Stimulated activated CD4-positive, alpha-beta T cell treated with anti-CD3 and anti-CD28 coated beads, Interleukin-1b, Interleukin-23, amount 100 ng/mL, for 24 hours (primary cell): ENCODE measurements at regions not wholly inside any gene's neighbourhood (a gene's known extent, or its start where the extent isn't known, plus 50 kb on each side); places are given as distances from the start of the nearest gene placed in this dataset.

ENCODE experiments used
- DNase-seq, 4 experiments: peaks; one replicate each; pipeline ENCODE4 v3.0.0-alpha.2; 2020; ENCODE audit warnings: low read depth in 4 of 4, low spot score in 1 of 4

GRCh38 chr5:113792806-113793205 lies 279.3 kb downstream of the YTHDC2 start:
- no peak for DNase-seq

- DNase-seq = no peak
Measured at GRCh38 chr5:113794981-113795380, 281.5 kb downstream of the YTHDC2 start.

DNA sequence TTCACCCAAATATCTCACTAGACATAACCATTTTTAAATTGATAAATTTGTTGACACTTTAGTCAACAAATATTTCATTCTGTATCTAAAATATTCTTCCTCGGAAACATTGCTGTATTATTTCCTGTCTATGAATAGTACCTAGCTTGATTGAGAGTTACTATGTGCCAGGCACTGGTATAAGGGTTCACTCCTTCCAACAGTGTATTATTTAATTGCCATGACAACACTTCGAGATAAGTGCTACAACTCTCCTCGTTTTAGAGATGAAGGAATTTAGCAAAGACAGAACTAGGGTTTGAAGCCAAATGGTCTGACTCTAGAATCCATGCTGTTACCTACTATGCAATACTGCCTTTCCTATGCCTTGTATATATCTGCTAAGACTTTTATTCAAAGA lies 287.2 kb downstream of the YTHDC2 start:
- no peak for DNase-seq

DNA sequence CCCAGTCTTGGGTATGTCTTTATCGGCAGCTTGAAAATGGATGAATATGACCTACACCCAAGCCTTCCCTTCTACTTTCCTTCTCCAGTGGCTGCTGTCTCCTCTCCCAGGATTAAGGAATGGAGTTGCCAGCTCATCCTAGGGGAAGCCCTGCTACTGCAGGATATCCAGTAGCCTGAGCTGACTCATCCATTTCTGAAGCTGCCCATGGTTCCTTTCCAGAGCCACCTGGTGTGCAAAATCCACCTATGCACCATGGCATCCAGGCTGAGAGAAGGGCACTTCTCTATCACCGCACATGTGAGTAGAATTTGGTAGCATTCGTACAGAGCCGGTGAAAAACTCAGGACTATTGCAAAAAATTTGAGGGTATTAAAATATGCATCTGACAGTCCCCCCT lies 290.8 kb downstream of the YTHDC2 start:
- no peak for DNase-seq

DNA sequence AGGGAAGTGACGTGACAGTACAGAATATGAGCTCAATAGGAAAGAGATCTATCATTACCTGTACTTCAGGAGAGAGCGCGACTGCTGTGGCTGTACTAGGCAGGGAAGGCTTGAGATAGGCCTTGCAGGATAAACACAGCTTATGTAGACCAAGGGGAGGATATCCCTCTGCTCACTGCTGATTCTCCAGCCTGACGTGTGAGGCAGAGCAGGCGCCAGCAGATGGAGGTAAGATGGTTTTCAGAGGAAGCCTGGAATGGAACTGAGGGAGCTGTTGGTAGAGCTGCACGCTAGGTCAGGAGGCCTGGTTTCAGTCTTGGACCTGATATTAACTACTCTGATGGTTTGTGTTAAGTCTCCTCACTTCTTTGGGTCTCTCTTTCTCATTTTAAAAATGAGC lies 291.4 kb downstream of the YTHDC2 start:
- no peak for DNase-seq

GRCh38 chr5:113806250-113806649 lies 292.8 kb downstream of the YTHDC2 start:
- no peak for DNase-seq

GRCh38 chr5:113806904-113807303 lies 293.4 kb downstream of the YTHDC2 start:
- DNase-seq = no peak

DNA sequence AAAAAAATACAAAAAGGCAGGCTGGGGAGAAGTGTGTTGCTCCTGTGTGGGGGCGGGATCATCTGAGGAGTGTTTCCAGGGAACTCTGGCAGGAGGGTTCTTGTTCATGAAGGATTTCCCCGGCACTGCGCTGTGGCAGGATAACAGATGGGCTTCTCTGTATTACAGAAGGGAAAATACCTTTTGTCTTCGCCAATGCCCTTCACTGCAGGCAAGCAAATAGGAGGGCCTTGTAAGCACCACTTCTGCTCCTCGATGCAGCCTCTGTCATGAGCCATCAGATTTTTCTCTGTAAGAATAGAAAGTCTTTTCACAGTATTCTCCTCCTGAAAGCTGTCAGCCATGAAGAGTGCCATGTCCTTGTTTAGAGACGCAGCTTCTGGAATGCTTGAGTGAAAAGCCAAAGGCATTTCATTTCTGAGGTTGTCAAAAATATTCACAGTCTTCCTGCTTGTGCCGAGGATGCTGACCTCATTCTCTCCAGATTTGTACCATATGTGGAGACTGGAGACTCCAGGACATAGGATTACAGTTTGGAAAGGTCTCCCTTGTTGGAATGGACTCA lies 294.0 kb downstream of the YTHDC2 start:
- DNase-seq = no peak

DNA sequence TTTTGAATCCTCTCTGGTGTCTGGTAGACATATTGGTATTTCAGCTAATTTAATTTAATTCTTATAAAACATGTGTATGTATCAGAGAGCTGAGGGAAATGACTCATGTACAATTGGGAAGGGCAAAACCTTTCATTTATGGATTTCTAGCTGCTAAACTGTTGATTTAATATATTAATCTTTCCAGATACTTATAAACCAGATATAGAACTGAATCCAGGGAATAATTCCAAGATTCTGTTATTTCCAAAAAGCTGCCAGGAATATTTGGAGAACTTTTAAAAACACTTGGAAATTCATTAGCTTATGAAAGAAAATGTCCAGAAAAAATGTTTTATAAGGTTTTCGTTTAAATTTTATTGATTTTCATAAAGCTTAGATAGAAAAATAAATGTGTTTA lies 295.5 kb downstream of the YTHDC2 start:
- no peak for DNase-seq

GRCh38 chr5:113809626-113810025 lies 296.1 kb downstream of the YTHDC2 start:
- DNase-seq = no peak

- no peak for DNase-seq
Measured at GRCh38 chr5:113813466-113813865, 300.0 kb downstream of the YTHDC2 start.

DNA sequence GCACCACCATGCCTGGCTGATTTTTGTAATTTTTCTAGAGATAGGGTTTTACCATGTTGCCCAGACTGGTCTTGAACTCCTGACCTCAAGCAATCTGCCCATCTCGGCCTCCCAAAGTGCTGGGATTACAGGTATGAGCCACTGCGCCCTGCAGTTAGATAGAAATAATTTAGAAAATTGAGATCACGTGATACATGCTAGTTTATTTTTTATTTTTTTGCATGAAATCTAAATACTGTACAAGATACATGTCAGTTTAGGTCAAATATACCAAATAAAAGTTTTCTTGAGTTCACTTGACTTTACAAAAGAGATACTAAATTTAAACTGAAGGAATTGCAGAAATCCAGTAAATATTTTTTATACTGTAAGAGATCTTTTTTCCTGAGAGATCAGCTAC lies 304.2 kb downstream of the YTHDC2 start:
- no peak for DNase-seq

GRCh38 chr5:113823696-113824095 lies 310.2 kb downstream of the YTHDC2 start:
- DNase-seq = no peak

- no peak for DNase-seq
Measured at GRCh38 chr5:113824307-113824706, 310.8 kb downstream of the YTHDC2 start.

DNA sequence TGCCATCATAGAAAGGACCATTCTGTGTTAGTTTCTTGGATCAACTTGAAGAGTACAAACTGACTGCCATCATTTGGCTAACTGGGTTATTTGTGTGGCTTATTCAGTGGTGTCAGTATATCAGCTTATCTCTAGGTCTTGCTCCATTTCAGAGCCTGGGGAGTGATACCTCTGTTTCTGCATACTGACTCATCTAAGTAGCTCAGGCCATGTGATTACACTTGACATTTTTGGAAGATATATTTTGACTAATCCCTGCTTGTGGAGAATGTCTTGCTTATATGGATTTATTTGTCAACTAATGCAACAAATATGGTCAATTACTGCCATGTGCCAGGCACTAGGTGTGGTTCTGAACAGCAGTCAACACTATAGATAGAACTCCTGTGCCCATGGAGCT lies 311.7 kb downstream of the YTHDC2 start:
- DNase-seq = no peak

GRCh38 chr5:113846941-113847340 lies 333.4 kb downstream of the YTHDC2 start:
- DNase-seq = no peak

DNA sequence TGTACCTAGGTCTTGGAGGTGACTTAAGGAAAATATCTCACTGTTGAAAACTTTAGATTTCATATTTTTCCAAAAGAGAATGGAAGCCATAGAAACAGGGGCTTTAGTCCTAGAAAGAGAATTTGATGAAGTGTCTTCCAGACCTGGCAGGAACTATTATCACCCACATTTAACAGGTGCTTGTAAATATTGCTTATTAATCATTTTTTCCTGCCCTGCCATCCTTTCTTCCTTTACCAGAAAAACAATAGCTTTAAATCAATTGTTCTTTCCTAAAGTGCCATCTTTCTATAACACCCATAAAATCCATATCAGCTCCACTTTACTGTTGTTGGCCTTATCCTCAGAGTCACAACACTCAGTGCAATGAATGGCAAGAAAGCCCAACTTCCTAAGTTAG lies 350.9 kb downstream of the YTHDC2 start:
- DNase-seq = no peak

- DNase-seq = no peak
Measured at GRCh38 chr5:113866763-113867162, 353.3 kb downstream of the YTHDC2 start.

- no peak for DNase-seq
Measured at GRCh38 chr5:113869611-113870010, 356.1 kb downstream of the YTHDC2 start.

- DNase-seq = no peak
Measured at GRCh38 chr5:113871972-113872371, 358.5 kb downstream of the YTHDC2 start.

DNA sequence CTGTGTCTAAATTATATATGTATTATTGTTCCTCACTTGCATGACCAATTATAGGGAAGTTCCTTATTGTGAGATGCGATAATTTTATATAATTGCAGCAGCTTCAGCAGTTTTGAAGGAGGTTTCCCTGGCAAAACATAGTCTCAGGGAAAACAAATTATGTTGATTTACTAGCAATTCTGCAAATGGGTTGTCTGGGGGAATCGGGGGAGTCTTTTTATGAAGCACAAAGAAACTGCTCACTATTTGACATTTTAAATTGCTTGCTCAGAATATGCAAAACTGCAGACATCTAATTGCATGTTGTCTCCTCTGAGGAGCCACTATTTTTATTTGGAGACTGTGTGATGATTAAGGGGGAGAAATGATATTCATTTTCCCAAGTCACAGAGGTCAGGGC lies 361.6 kb downstream of the YTHDC2 start:
- DNase-seq = no peak

DNA sequence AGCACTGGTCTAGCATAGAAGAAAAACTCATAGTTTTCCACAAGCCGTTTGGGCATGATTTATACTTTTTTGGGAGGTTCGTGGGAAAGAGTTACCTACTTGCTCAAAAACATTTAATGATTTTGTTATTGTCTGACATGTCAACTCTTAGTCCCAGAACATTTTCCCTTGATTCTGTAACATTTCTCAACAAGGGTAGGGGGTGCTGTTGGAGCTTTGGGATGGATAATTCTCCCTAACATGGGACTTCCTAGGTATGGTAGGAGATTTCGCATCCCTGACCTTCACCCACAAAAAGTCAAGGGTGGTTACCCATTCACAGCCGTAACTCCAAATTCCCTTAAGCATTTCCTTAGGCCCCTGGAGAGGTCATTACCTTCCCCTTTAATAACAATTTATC lies 378.0 kb downstream of the YTHDC2 start:
- DNase-seq = no peak

DNA sequence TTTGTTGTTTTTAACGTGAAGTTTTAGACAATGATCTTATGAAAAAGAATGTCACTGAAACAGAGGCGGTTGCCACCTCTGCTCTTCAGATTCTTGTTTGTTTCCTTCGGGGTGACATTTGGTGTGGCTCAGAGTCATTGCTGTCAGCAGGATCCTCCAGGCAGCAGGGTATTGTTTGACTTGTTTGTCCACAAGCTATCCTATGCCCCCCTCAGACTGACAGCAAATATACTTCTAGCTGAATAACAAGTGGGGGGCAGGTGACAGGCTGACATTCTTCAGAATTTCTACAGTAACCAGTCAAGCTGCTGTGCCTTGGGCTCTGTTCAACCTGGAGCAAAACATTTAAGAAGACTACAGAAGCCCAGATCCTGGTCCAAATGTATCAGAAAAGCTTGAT lies 383.3 kb downstream of the YTHDC2 start:
- DNase-seq = no peak

DNA sequence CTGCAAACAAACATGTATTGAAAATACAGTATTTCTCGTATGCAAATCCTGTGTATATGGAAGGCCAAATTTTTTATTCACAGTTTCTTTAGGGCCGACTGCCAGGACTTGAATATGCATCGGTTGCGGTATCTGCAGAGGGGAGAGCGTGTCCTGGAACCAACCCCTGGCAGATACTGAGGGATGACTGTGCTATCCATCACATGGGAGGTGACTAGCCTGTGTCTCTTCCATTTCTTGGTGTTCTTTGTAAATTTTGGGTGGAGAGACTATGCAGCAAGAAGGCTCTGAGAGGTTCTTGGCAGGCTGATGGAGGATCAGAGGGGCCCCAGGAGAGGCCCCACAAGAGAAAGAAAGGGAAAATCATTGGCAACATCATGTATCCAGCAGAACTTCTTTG lies 384.3 kb downstream of the YTHDC2 start:
- DNase-seq = no peak
